ENCODE measurements at regions not wholly inside any gene's neighbourhood (a gene's known extent, or its start where the extent isn't known, plus 50 kb on each side); places are given as distances from the start of the nearest gene placed in this dataset.

DNA sequence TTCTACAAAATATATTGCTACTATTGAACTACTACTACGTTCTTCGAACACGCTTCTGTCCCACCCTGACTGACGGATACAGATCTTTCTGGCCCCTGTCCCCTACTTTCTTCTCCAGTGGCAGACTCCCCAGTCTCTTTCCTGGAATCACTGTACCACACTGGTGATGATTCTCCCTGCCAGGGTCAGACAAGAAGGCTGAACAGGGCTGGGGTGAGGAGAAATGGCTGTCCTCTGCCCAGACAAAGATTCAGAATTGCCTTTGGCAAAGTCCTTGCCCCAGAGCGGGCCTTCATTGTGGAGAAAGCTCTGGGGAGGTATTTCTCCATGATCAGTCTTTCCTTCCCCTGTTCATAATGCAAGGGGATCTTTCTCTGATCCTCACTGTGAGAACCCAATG lies 1417.1 kb downstream of the BRD1 start:
- TF ChIP-seq EZH2phosphoT487 (IDR thresholded peaks at IDR 0.05; ENCODE audit: insufficient read depth, low read depth), result no peak
- no peak for TF ChIP-seq EZH2 (IDR thresholded peaks at IDR 0.05; ENCODE audit: insufficient read depth, poor library complexity, severe bottlenecking)
